Upper lobe of right lung (tissue), 1 donor: ENCODE measurements at regions not wholly inside any gene's neighbourhood (a gene's known extent, or its start where the extent isn't known, plus 50 kb on each side); places are given as distances from the start of the nearest gene placed in this dataset.

ENCODE experiments used
- ATAC-seq: fragments of 200-7000 bp; cut with Tn5 transposase; one replicate; pipeline ENCODE4 v1.9.1; 2020; ENCODE audit warnings: mild to moderate bottlenecking, moderate library complexity
- DNase-seq: peaks from one replicate; pipeline ENCODE4 v3.0.0-alpha.2; 2020
- H3K27ac ChIP-seq: fragments of 200-600 bp; one replicate; pipeline ENCODE4 v1.8.0; 2022
- H3K27me3 ChIP-seq: fragments of 200-600 bp; one replicate; pipeline ENCODE4 v1.8.0; 2022; ENCODE audit warnings: mild to moderate bottlenecking
- H3K36me3 ChIP-seq: fragments of 200-600 bp; one replicate; pipeline ENCODE4 v1.8.0; 2022
- H3K4me1 ChIP-seq: fragments of 200-600 bp; one replicate; pipeline ENCODE4 v1.8.0; 2022
- H3K4me3 ChIP-seq: fragments of 200-600 bp; one replicate; pipeline ENCODE4 v1.8.0; 2022; ENCODE audit warnings: mild to moderate bottlenecking
- H3K9me3 ChIP-seq: fragments of 200-600 bp; one replicate; pipeline ENCODE4 v1.8.0; 2022
- CTCF ChIP-seq: fragments of 200-600 bp; IDR thresholded peaks from one replicate; pipeline ENCODE4 v1.8.0; 2022; ENCODE audit warnings: antibody characterized with exemption
- intact Hi-C: fragments of 100-400 bp; cut with DNase I; formaldehyde crosslinking; loops from one replicate; pipeline ENCODE4 v1.11.0; 2022
- donor health status: DM: no; HTN: yes; CAD: no; lungs with severe emphysema.

GRCh38 chr10:65197935-65198334, 1676.7 kb downstream of the REEP3 start:
- no peak for TF ChIP-seq CTCF
- ATAC-seq (no peak), DNase-seq (no peak)
- Histone ChIP-seq H3K4me1 (no peaks in the 10 kb centered on the region), H3K36me3 (no peaks in the 10 kb centered on the region), H3K27me3 (no peaks in the 10 kb centered on the region), H3K4me3 (no peak overlapping the region), H3K9me3 (no peaks in the 10 kb centered on the region), H3K27ac (no peak overlapping the region)
- intact Hi-C loops: no loop called here

GRCh38 chr10:65201491-65201890, 1680.3 kb downstream of the REEP3 start:
- H3K4me3 ChIP-seq: no peak overlapping the region
- H3K9me3 ChIP-seq: no peaks in the 10 kb centered on the region
- no peak for TF ChIP-seq CTCF
- no peaks in the 10 kb centered on the region for H3K27me3 ChIP-seq
- H3K4me1 ChIP-seq: no peaks in the 10 kb centered on the region
- no peaks in the 10 kb centered on the region for H3K36me3 ChIP-seq
- H3K27ac ChIP-seq: no peak overlapping the region
- no peak for ATAC-seq
- intact Hi-C loops: no loop called here
- no peak for DNase-seq

GRCh38 chr10:65204999-65205398, 1683.8 kb downstream of the REEP3 start:
- no peak overlapping the region for H3K4me3 ChIP-seq
- no peak for TF ChIP-seq CTCF
- no peaks in the 10 kb centered on the region for H3K4me1 ChIP-seq
- DNase-seq (no peak), ATAC-seq (no peak)
- H3K27me3 ChIP-seq: no peaks in the 10 kb centered on the region
- H3K27ac ChIP-seq: no peak overlapping the region
- intact Hi-C loops: no loop called here
- H3K36me3 ChIP-seq: no peaks in the 10 kb centered on the region
- no peaks in the 10 kb centered on the region for H3K9me3 ChIP-seq

- DNase-seq: no peak
- H3K4me3 ChIP-seq: no peak overlapping the region
- H3K27me3 ChIP-seq: no peaks in the 10 kb centered on the region
- intact Hi-C loops: no loop called here
- no peak for ATAC-seq
- no peak for TF ChIP-seq CTCF
- H3K4me1 ChIP-seq: no peaks in the 10 kb centered on the region
- H3K9me3 ChIP-seq: no peaks in the 10 kb centered on the region
- H3K27ac ChIP-seq: no peak overlapping the region
- no peaks in the 10 kb centered on the region for H3K36me3 ChIP-seq
Measured at GRCh38 chr10:65213170-65213569, 1692.0 kb downstream of the REEP3 start.

GRCh38 chr10:65219444-65219843, 1698.2 kb downstream of the REEP3 start:
- ATAC-seq: no peak
- Histone ChIP-seq H3K4me1 (no peaks in the 10 kb centered on the region), H3K4me3 (no peak overlapping the region), H3K27ac (no peak overlapping the region), H3K27me3 (no peaks in the 10 kb centered on the region), H3K36me3 (no peaks in the 10 kb centered on the region), H3K9me3 (no peaks in the 10 kb centered on the region)
- TF ChIP-seq CTCF: no peak
- intact Hi-C loops: no loop called here
- no peak for DNase-seq

- no peak for ATAC-seq
- DNase-seq: no peak
- Histone ChIP-seq H3K4me1 (no peaks in the 10 kb centered on the region), H3K36me3 (no peaks in the 10 kb centered on the region), H3K9me3 (no peaks in the 10 kb centered on the region), H3K4me3 (no peak overlapping the region), H3K27me3 (no peaks in the 10 kb centered on the region), H3K27ac (no peak overlapping the region)
- intact Hi-C loops: no loop called here
- no peak for TF ChIP-seq CTCF
Measured at GRCh38 chr10:65231148-65231547, 1694.7 kb upstream of the LRRTM3 start.
